CD14-positive monocyte (primary cell): ENCODE measurements at regions not wholly inside any gene's neighbourhood (a gene's known extent, or its start where the extent isn't known, plus 50 kb on each side); places are given as distances from the start of the nearest gene placed in this dataset.

Experiments
- DNase-seq, 3 donors: peaks; one replicate each; pipeline ENCODE4 v3.0.0-alpha.2; 2011 to 2022
- H2AFZ ChIP-seq: 2 replicates; pipeline ENCODE4 v1.6.0; 2012; ENCODE audit warnings: mild to moderate bottlenecking, low read depth, low read length, inconsistent platforms; ENCODE audit not compliant: insufficient read depth, poor library complexity, severe bottlenecking
- H3K27ac ChIP-seq, 2 donors: 1 replicate in 1 of 2; 2 replicates in 1 of 2; pipeline ENCODE4 v1.5.1; 2012 to 2013; ENCODE audit warnings: low read length in 2 of 2, control low read depth in 1 of 2, inconsistent platforms in 1 of 2, low read depth in 1 of 2, mild to moderate bottlenecking in 1 of 2
- H3K27me3 ChIP-seq, 2 donors: one replicate each; pipeline versions ENCODE4 v1.6.0 to v1.6.1; 2011 to 2013; ENCODE audit warnings: low read length in 2 of 2; ENCODE audit not compliant: control insufficient read depth in 2 of 2, insufficient read depth in 2 of 2
- H3K36me3 ChIP-seq, 2 donors: replicated peaks in 1 of 2; 1 replicate in 1 of 2; 2 replicates in 1 of 2; pipeline versions ENCODE4 v1.5.1 to v1.6.1; 2012 to 2013; ENCODE audit warnings: low read length in 2 of 2, control low read depth in 1 of 2, inconsistent platforms in 1 of 2, mild to moderate bottlenecking in 1 of 2; ENCODE audit not compliant: insufficient read depth in 2 of 2, control insufficient read depth in 1 of 2
- H3K4me1 ChIP-seq, 2 donors: 1 replicate in 1 of 2; 2 replicates in 1 of 2; pipeline versions ENCODE4 v1.5.1 to v1.6.1; 2012 to 2013; ENCODE audit warnings: low read length in 2 of 2, control low read depth in 1 of 2, inconsistent platforms in 1 of 2, mild to moderate bottlenecking in 1 of 2, moderate library complexity in 1 of 2; ENCODE audit not compliant: insufficient read depth in 2 of 2, control insufficient read depth in 1 of 2
- H3K4me2 ChIP-seq: replicated peaks from 2 replicates; pipeline ENCODE3; 2012; ENCODE audit warnings: low read length, moderate library complexity, mild to moderate bottlenecking; ENCODE audit not compliant: poor library complexity, severe bottlenecking; ENCODE audit errors: extremely low read depth
- H3K4me3 ChIP-seq, 3 experiments: fragments of 200-600 bp in 1 of 3; sonication (generic) in 1 of 3; replicated peaks in 1 of 3; 1 replicate in 2 of 3; 2 replicates in 1 of 3; pipeline ENCODE4 v1.5.1; 2011 to 2013; ENCODE audit warnings: low read length in 3 of 3, mild to moderate bottlenecking in 3 of 3, control low read depth in 2 of 3, low read depth in 2 of 3, inconsistent platforms in 1 of 3, moderate library complexity in 1 of 3
- H3K79me2 ChIP-seq: 2 replicates; pipeline ENCODE4 v1.6.0; 2012; ENCODE audit warnings: mild to moderate bottlenecking, control low read depth, inconsistent platforms, low read length, moderate library complexity; ENCODE audit not compliant: insufficient read depth
- H3K9ac ChIP-seq: 2 replicates; pipeline ENCODE4 v1.6.0; 2017; ENCODE audit warnings: low read length, mild to moderate bottlenecking; ENCODE audit not compliant: insufficient read depth, poor library complexity, severe bottlenecking
- H3K9me3 ChIP-seq, 2 donors: replicated peaks in 1 of 2; 1 replicate in 1 of 2; 2 replicates in 1 of 2; pipeline versions ENCODE4 v1.5.1 to v1.6.1; 2012 to 2013; ENCODE audit warnings: low read length in 2 of 2, control low read depth in 1 of 2; ENCODE audit not compliant: control insufficient read depth in 1 of 2, insufficient read depth in 1 of 2
- H4K20me1 ChIP-seq: 2 replicates; pipeline ENCODE4 v1.6.0; 2012; ENCODE audit warnings: mild to moderate bottlenecking, low read length, control low read depth, moderate library complexity; ENCODE audit not compliant: insufficient read depth
- H3K27ac Mint-ChIP-seq, 7 donors: one replicate each; pipeline ENCODE4 v1.8.0; 2020; ENCODE audit warnings: mild to moderate bottlenecking in 7 of 7, mixed read lengths in 7 of 7, moderate library complexity in 6 of 7, inconsistent platforms in 2 of 7
- H3K27me3 Mint-ChIP-seq, 3 donors: one replicate each; pipeline ENCODE4 v1.8.0; 2021 to 2022; ENCODE audit warnings: low read depth in 3 of 3, mild to moderate bottlenecking in 3 of 3, mixed read lengths in 3 of 3, moderate library complexity in 3 of 3, inconsistent platforms in 1 of 3
- H3K36me3 Mint-ChIP-seq, 2 donors: one replicate each; pipeline ENCODE4 v1.8.0; 2020; ENCODE audit warnings: mixed read lengths in 2 of 2, inconsistent platforms in 1 of 2, mild to moderate bottlenecking in 1 of 2
- H3K4me1 Mint-ChIP-seq: one replicate; pipeline ENCODE4 v1.8.0; 2020; ENCODE audit warnings: mild to moderate bottlenecking, mixed read lengths
- H3K4me3 Mint-ChIP-seq, 2 donors: one replicate each; pipeline ENCODE4 v1.8.0; 2020; ENCODE audit warnings: mild to moderate bottlenecking in 2 of 2, mixed read lengths in 2 of 2, moderate library complexity in 1 of 2
- H3K9me3 Mint-ChIP-seq, 7 donors: one replicate each; pipeline ENCODE4 v1.8.0; 2020 to 2022; ENCODE audit warnings: mixed read lengths in 7 of 7, mild to moderate bottlenecking in 6 of 7, moderate library complexity in 6 of 7, inconsistent platforms in 2 of 7
- CTCF ChIP-seq: fragments of 200-600 bp; IDR thresholded peaks from one replicate; pipeline ENCODE4 v1.8.0; 2022; ENCODE audit warnings: antibody characterized with exemption, mild to moderate bottlenecking
- WGBS: methylation state at CpG from one replicate; pipeline ENCODE4 v1.1.5; 2013; ENCODE audit warnings: missing lambda C conversion rate; ENCODE audit not compliant: insufficient coverage; 5-methylcytosine and 5-hydroxymethylcytosine counted together
- intact Hi-C, 2 donors: fragments of 100-400 bp; cut with micrococcal nuclease; formaldehyde crosslinking; loops; one replicate each; pipeline versions ENCODE4 v1.15.0 to v1.15.1; 2023

- 43% methylated on average over 7 of the region's 15 CpGs for WGBS
- H3K27ac Mint-ChIP-seq, result no peak overlapping the region
- peak in 2 of 3 donors; percentile 9 to 28 for DNase-seq
- Histone ChIP-seq H3K36me3 (no peaks in the 10 kb centered on the region), H3K9ac (no peak overlapping the region), H3K79me2 (no peaks in the 10 kb centered on the region), H3K4me1 (no peaks in the 10 kb centered on the region), H3K9me3 (no peaks in the 10 kb centered on the region), H2AFZ (no peak overlapping the region), H3K4me3 (no peak overlapping the region), H4K20me1 (no peaks in the 10 kb centered on the region), H3K27me3 (no peaks in the 10 kb centered on the region), H3K27ac (no peak overlapping the region), H3K4me2 (no peak overlapping the region)
- H3K36me3 Mint-ChIP-seq, result no peaks in the 10 kb centered on the region
- no peaks in the 10 kb centered on the region for H3K9me3 Mint-ChIP-seq
- H3K4me3 Mint-ChIP-seq, result no peak overlapping the region
- peaks cover 0 to 3% (median 2%) of the 10 kb centered on the region in 3 donors for H3K27me3 Mint-ChIP-seq
- intact Hi-C loops, result loop anchor here (2.0 kb wide), 1 partner anchor 885 kb away; the partner anchor contains the start of gene EPHA4 (in 2 of the 2)
- H3K4me1 Mint-ChIP-seq, result no peaks in the 10 kb centered on the region
- TF ChIP-seq CTCF, result peak; percentile 75
These were observed 884.8 kb downstream of the EPHA4 start for GRCh38 chr2:220687231-220687843.

GRCh38 chr2:220695397-220696279 is 876.5 kb downstream of the EPHA4 start:
- WGBS, result no CpG with 5 or more reads among the region's 6 CpGs
- Histone ChIP-seq H3K4me1 (no peaks in the 10 kb centered on the region), H2AFZ (no peak overlapping the region), H3K4me3 (no peak overlapping the region), H3K27ac (no peak overlapping the region), H3K9me3 (no peaks in the 10 kb centered on the region), H3K9ac (no peak overlapping the region), H3K79me2 (no peaks in the 10 kb centered on the region), H3K36me3 (no peaks in the 10 kb centered on the region), H3K4me2 (no peak overlapping the region), H4K20me1 (no peaks in the 10 kb centered on the region), H3K27me3 (no peaks in the 10 kb centered on the region)
- no peak overlapping the region for H3K27ac Mint-ChIP-seq
- DNase-seq, result no peak
- no peaks in the 10 kb centered on the region for H3K36me3 Mint-ChIP-seq
- H3K4me3 Mint-ChIP-seq, result no peak overlapping the region
- H3K4me1 Mint-ChIP-seq, result no peaks in the 10 kb centered on the region
- peaks cover 0 to 1% (median 0%) of the 10 kb centered on the region in 7 donors for H3K9me3 Mint-ChIP-seq
- intact Hi-C loops, result no loop called here
- peaks cover 0 to 3% (median 2%) of the 10 kb centered on the region in 3 donors for H3K27me3 Mint-ChIP-seq
- no peak for TF ChIP-seq CTCF
